ENCODE measurements at regions not wholly inside any gene's neighbourhood (a gene's known extent, or its start where the extent isn't known, plus 50 kb on each side); places are given as distances from the start of the nearest gene placed in this dataset.

DNA sequence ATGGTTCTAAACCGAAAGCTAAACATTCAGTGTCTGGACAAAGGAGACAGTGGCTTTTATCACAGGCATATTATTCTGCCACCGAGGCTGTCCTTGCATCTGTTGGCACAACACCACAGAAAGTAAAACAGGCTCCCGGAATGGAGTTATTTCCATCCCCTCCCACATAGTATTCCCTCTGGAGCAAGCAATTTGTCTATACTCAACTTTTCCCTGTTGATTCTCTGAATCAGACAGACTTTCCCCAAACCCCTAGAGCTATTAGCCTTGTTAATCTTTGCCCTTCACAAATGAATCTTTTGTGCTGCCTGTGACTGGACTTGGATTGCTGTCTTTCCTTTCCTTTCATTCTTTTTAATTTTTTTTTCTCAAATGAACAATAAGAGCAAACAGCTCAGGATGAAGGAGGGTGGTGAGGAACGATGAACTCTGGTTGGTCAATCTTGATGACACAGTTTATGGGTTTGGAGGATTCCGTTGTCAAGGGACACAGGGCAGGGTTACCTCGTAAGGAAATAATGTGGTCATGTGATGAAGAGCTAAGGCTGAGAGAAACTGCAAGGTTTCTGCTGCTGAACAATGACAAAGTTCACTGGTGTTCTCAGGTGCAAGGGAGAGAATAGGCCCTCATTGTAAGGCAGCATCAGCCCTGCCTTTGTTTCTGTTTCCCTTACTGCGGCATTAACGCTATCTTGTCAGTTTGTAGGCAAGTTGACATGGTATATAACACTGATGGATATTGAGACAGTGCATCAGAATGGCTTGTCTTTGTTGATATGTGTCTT lies 275.0 kb upstream of the BMP2 start:
- Histone ChIP-seq H3K4me3 (ENCODE audit: insufficient read depth, low read length, poor library complexity, severe bottlenecking) (no peak overlapping the region), H3K36me3 (ENCODE audit: low read length) (no peaks in the 10 kb centered on the region), H3K9me2 (replicated peaks; ENCODE audit: insufficient read depth, low read length) (no peaks in the 10 kb centered on the region), H2AFZ (ENCODE audit: low read depth, low read length, severe bottlenecking) (no peak overlapping the region), H3K4me2 (ENCODE audit: low read depth, low read length, poor library complexity, severe bottlenecking) (no peak overlapping the region), H3K27me3 (ENCODE audit: low read length) (no peaks in the 10 kb centered on the region), H3K9me3 (ENCODE audit: insufficient read depth, low read length) (no peaks in the 10 kb centered on the region), H3K27ac (ENCODE audit: low read depth, low read length) (no peak overlapping the region), H3K79me2 (ENCODE audit: insufficient read depth, low read length) (no peaks in the 10 kb centered on the region), H3F3A (ENCODE audit: insufficient read depth) (no peaks in the 10 kb centered on the region), H4K20me1 (ENCODE audit: low read depth, low read length) (no peaks in the 10 kb centered on the region), H3K9ac (ENCODE audit: low read length) (no peak overlapping the region)
- TF ChIP-seq EZH2phosphoT487 (conservative IDR thresholded peaks at IDR 0.05; ENCODE audit: low read length) (no peak), CTCF (IDR thresholded peaks at IDR 0.05; ENCODE audit: insufficient read depth, low read length, poor library complexity, severe bottlenecking) (no peak)

- Histone ChIP-seq H3K79me2 (ENCODE audit: insufficient read depth, low read length) (no peaks in the 10 kb centered on the region), H4K20me1 (ENCODE audit: low read depth, low read length) (no peaks in the 10 kb centered on the region), H2AFZ (ENCODE audit: low read depth, low read length, severe bottlenecking) (no peak overlapping the region), H3K36me3 (ENCODE audit: low read length) (no peaks in the 10 kb centered on the region), H3K9me2 (replicated peaks; ENCODE audit: insufficient read depth, low read length) (no peaks in the 10 kb centered on the region), H3F3A (ENCODE audit: insufficient read depth) (no peaks in the 10 kb centered on the region), H3K4me3 (ENCODE audit: insufficient read depth, low read length, poor library complexity, severe bottlenecking) (no peak overlapping the region), H3K27me3 (ENCODE audit: low read length) (no peaks in the 10 kb centered on the region), H3K27ac (ENCODE audit: low read depth, low read length) (no peak overlapping the region), H3K9ac (ENCODE audit: low read length) (no peak overlapping the region), H3K4me2 (ENCODE audit: low read depth, low read length, poor library complexity, severe bottlenecking) (no peak overlapping the region), H3K9me3 (ENCODE audit: insufficient read depth, low read length) (no peaks in the 10 kb centered on the region)
- TF ChIP-seq CTCF (IDR thresholded peaks at IDR 0.05; ENCODE audit: insufficient read depth, low read length, poor library complexity, severe bottlenecking) (no peak), EZH2phosphoT487 (conservative IDR thresholded peaks at IDR 0.05; ENCODE audit: low read length) (no peak)
Observed at GRCh38 chr20:6490849-6491248, 276.6 kb upstream of the BMP2 start.

DNA sequence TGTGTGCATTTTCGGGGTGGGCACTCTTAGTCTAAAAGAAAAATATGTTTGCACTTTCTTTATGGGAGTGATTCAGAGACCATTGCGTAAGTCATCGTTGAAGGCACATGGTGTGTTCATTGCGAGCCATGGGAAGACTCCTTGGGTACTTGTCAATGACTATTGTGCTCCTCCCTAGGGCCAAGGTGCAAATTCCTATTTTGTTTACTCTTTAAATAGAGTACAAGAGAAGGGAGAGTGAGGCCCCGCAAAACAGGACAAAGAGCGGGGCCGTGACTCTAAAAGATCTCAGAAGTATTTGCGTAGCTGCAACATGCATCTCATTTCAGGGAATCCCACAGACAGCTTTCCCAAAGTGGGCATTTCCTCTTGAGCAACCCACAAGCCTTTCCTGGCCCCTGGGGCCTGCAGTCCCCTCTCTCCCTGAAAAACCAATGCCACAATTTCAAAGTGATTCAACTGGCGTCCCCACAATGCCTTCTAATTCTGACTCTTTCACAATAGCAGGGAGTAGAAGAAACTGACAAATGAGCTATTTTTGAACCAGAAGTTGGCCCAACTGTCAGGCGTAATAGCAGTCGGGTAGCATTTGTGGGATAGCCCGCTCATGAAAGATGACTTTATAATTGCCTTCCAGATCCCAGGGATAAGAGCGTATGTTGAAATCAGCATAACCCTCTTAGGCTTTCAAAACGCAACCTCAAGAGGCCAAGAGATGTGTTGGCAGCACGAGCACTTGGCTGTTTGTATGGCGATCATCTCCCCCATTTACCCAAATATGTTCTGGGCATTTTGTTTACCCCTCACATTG lies 277.9 kb upstream of the BMP2 start:
- no peaks in the 10 kb centered on the region for H3K9me3 ChIP-seq (ENCODE audit: insufficient read depth, low read length)
- TF ChIP-seq CTCF (IDR thresholded peaks at IDR 0.05; ENCODE audit: insufficient read depth, low read length, poor library complexity, severe bottlenecking) = no peak
- no peak for TF ChIP-seq EZH2phosphoT487 (conservative IDR thresholded peaks at IDR 0.05; ENCODE audit: low read length)
- H3K36me3 ChIP-seq (ENCODE audit: low read length) = no peaks in the 10 kb centered on the region
- no peak overlapping the region for H3K27ac ChIP-seq (ENCODE audit: low read depth, low read length)
- no peaks in the 10 kb centered on the region for H3F3A ChIP-seq (ENCODE audit: insufficient read depth)
- H3K79me2 ChIP-seq (ENCODE audit: insufficient read depth, low read length) = no peaks in the 10 kb centered on the region
- H3K9ac ChIP-seq (ENCODE audit: low read length) = no peak overlapping the region
- H3K27me3 ChIP-seq (ENCODE audit: low read length) = no peaks in the 10 kb centered on the region
- no peak overlapping the region for H3K4me2 ChIP-seq (ENCODE audit: low read depth, low read length, poor library complexity, severe bottlenecking)
- H2AFZ ChIP-seq (ENCODE audit: low read depth, low read length, severe bottlenecking) = no peak overlapping the region
- H3K4me3 ChIP-seq (ENCODE audit: insufficient read depth, low read length, poor library complexity, severe bottlenecking) = no peak overlapping the region
- H3K9me2 ChIP-seq (replicated peaks; ENCODE audit: insufficient read depth, low read length) = no peaks in the 10 kb centered on the region
- H4K20me1 ChIP-seq (ENCODE audit: low read depth, low read length) = no peaks in the 10 kb centered on the region

Measured in SU-DHL-6 (cell line).